K562 (cell line): ENCODE measurements at regions not wholly inside any gene's neighbourhood (a gene's known extent, or its start where the extent isn't known, plus 50 kb on each side); places are given as distances from the start of the nearest gene placed in this dataset.

ENCODE experiments used
- BCLAF1 ChIP-seq, 2 experiments: fragments of 450-650 bp in 1 of 2; IDR thresholded peaks; 2 replicates each; pipeline ENCODE4 v1.6.1; 2011 to 2017; ENCODE audit warnings: low read depth in 2 of 2, antibody characterized with exemption in 1 of 2, borderline replicate concordance in 1 of 2, low read length in 1 of 2, mild to moderate bottlenecking in 1 of 2, mixed read lengths in 1 of 2; ENCODE audit not compliant: control insufficient read depth in 1 of 2
- DIDO1 ChIP-seq: fragments of 450-650 bp; IDR thresholded peaks from 2 replicates; pipeline ENCODE4 v1.6.1; 2016; ENCODE audit warnings: low read depth, missing biosample characterization, missing genetic modification characterization
- E4F1 ChIP-seq: fragments of 250-450 bp; sonication (Bioruptor Pico); IDR thresholded peaks from 2 replicates; pipeline ENCODE4 v1.5.0; 2021; ENCODE audit warnings: mild to moderate bottlenecking, borderline replicate concordance
- ELK1 ChIP-seq: sonication (generic); formaldehyde crosslinking; IDR thresholded peaks from 2 replicates; pipeline ENCODE4 v1.8.1; 2022; ENCODE audit warnings: missing genetic modification reagents
- KHSRP ChIP-seq: fragments of 450-650 bp; IDR thresholded peaks from 2 replicates; pipeline ENCODE4 v1.6.1; 2017
- SRSF7 ChIP-seq: fragments of 200-400 bp; formaldehyde crosslinking; optimal IDR thresholded peaks from 2 replicates; pipeline ENCODE3; 2017; ENCODE audit warnings: mild to moderate bottlenecking, low read depth, low read length
- TCF7L2 ChIP-seq: fragments of 150-350 bp; IDR thresholded peaks from 2 replicates; pipeline ENCODE4 v1.6.1; 2016; ENCODE audit warnings: low read depth, mild to moderate bottlenecking, low read length, moderate library complexity
- ZNF518B ChIP-seq: fragments of 250-450 bp; sonication (Bioruptor Pico); IDR thresholded peaks from 2 replicates; pipeline ENCODE4 v1.5.0; 2021; ENCODE audit warnings: mild to moderate bottlenecking, moderate library complexity
- ZNF644 ChIP-seq: fragments of 200-800 bp; sonication (Bioruptor generic); IDR thresholded peaks from 2 replicates; pipeline ENCODE4 v1.6.1; 2016; ENCODE audit warnings: low read depth, missing genetic modification characterization, missing compliant biosample characterization

GRCh38 chr2:235217846-235218245 is 266.0 kb downstream of the SH3BP4 start (continued):
- no peak for TF ChIP-seq ELK1 (CRISPR knock-in tag)
- TF ChIP-seq TCF7L2: no peak
- TF ChIP-seq DIDO1 (tag): no peak
- no peak for TF ChIP-seq ZNF518B (CRISPR knock-in tag)
- TF ChIP-seq SRSF7: no peak
- TF ChIP-seq BCLAF1 (IDR thresholded peaks at IDR 0.05; ENCODE audit: borderline replicate concordance in 1 of 2, control insufficient read depth in 1 of 2, low read depth in 2 of 2, low read length in 1 of 2): no peak
- TF ChIP-seq E4F1 (CRISPR knock-in tag): no peak
- no peak for TF ChIP-seq ZNF644 (tag)
- TF ChIP-seq KHSRP: no peak
- TF ChIP-seq, all 486 proteins: peak for 0
